Upper lobe of left lung (tissue), 4 donors: ENCODE measurements at regions not wholly inside any gene's neighbourhood (a gene's known extent, or its start where the extent isn't known, plus 50 kb on each side); places are given as distances from the start of the nearest gene placed in this dataset.

Experiments used
- POLR2A ChIP-seq, 4 donors: fragments of 450-650 bp; IDR thresholded peaks; one replicate each; pipeline ENCODE4 v1.5.1; 2016 to 2017; ENCODE audit warnings: antibody characterized with exemption in 4 of 4, mild to moderate bottlenecking in 2 of 4
- TF ChIP-seq, protein P1 (sequence below), 6 experiments: fragments of 450-650 bp in 4 of 6; fragments of 200-600 bp in 2 of 6; sonication (generic) in 2 of 6; IDR thresholded peaks; one replicate each; pipeline ENCODE4 v1.5.1; 2016 to 2019; ENCODE audit warnings: antibody characterized with exemption in 6 of 6

DNA sequence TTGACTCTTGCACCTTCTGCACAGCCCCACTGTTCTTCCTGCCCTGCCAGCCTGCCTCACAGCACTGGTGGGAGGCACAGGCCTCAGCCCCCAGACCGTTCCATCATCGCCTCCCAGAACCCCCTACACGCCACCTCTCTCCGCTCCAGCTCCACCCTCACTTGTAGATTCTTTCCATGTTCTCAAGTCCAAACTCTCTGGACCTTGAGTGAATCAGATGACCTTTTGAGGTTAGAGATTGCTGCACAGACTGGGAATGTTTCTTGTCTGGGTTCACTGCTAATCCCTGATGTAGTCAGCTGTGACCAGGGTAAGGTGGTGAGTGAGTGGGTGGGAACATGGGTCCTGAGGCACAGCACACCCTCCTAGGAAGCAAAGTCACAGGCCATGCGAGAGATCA lies 272.4 kb downstream of the IRF8 start:
- TF ChIP-seq, protein P1, sequence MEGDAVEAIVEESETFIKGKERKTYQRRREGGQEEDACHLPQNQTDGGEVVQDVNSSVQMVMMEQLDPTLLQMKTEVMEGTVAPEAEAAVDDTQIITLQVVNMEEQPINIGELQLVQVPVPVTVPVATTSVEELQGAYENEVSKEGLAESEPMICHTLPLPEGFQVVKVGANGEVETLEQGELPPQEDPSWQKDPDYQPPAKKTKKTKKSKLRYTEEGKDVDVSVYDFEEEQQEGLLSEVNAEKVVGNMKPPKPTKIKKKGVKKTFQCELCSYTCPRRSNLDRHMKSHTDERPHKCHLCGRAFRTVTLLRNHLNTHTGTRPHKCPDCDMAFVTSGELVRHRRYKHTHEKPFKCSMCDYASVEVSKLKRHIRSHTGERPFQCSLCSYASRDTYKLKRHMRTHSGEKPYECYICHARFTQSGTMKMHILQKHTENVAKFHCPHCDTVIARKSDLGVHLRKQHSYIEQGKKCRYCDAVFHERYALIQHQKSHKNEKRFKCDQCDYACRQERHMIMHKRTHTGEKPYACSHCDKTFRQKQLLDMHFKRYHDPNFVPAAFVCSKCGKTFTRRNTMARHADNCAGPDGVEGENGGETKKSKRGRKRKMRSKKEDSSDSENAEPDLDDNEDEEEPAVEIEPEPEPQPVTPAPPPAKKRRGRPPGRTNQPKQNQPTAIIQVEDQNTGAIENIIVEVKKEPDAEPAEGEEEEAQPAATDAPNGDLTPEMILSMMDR (IDR thresholded peaks at IDR 0.05): no peak
- TF ChIP-seq POLR2A (IDR thresholded peaks at IDR 0.05): no peak
